Peyer's patch (tissue), 4 donors: ENCODE measurements at regions not wholly inside any gene's neighbourhood (a gene's known extent, or its start where the extent isn't known, plus 50 kb on each side); places are given as distances from the start of the nearest gene placed in this dataset.
"Not testable (repeated sequence)": the region's sequence is repeated elsewhere in the genome, so short reads cannot be mapped to it uniquely, and the experiment has no call there.

ENCODE experiments used
- DNase-seq, 3 donors: peaks; one replicate each; pipeline ENCODE4 v3.0.0-alpha.2; 2017 to 2019
- H3K27ac ChIP-seq, 4 donors: fragments of 200-600 bp; sonication (generic); one replicate each; pipeline ENCODE4 v1.5.1; 2016 to 2019
- H3K27me3 ChIP-seq, 2 donors: fragments of 200-600 bp; sonication (generic); one replicate each; pipeline ENCODE4 v1.5.1; 2019
- H3K36me3 ChIP-seq, 3 donors: fragments of 200-600 bp; sonication (generic); one replicate each; pipeline ENCODE4 v1.5.1; 2016 to 2019
- H3K4me1 ChIP-seq, 4 donors: fragments of 200-600 bp; sonication (generic); one replicate each; pipeline ENCODE4 v1.5.1; 2016 to 2019
- H3K4me3 ChIP-seq, 4 donors: fragments of 200-600 bp; sonication (generic); 1 replicate in 3 of 4; 2 replicates in 1 of 4; pipeline ENCODE4 v1.5.1; 2016 to 2019; ENCODE audit warnings: mild to moderate bottlenecking in 1 of 4
- H3K9me3 ChIP-seq, 4 donors: fragments of 200-600 bp; sonication (generic); one replicate each; pipeline ENCODE4 v1.5.1; 2016 to 2019; ENCODE audit warnings: mild to moderate bottlenecking in 1 of 4
- POLR2A ChIP-seq, 2 donors: fragments of 450-650 bp; IDR thresholded peaks; one replicate each; pipeline ENCODE4 v1.5.1; 2017; ENCODE audit warnings: antibody characterized with exemption in 2 of 2, mild to moderate bottlenecking in 2 of 2, moderate library complexity in 2 of 2
- TF ChIP-seq, protein P1 (sequence below), 6 experiments: fragments of 450-650 bp in 4 of 6; fragments of 200-600 bp in 2 of 6; sonication (generic) in 1 of 6; IDR thresholded peaks; one replicate each; pipeline ENCODE4 v1.5.1; 2017 to 2019; ENCODE audit warnings: antibody characterized with exemption in 6 of 6, mild to moderate bottlenecking in 3 of 6, moderate library complexity in 1 of 6

DNA sequence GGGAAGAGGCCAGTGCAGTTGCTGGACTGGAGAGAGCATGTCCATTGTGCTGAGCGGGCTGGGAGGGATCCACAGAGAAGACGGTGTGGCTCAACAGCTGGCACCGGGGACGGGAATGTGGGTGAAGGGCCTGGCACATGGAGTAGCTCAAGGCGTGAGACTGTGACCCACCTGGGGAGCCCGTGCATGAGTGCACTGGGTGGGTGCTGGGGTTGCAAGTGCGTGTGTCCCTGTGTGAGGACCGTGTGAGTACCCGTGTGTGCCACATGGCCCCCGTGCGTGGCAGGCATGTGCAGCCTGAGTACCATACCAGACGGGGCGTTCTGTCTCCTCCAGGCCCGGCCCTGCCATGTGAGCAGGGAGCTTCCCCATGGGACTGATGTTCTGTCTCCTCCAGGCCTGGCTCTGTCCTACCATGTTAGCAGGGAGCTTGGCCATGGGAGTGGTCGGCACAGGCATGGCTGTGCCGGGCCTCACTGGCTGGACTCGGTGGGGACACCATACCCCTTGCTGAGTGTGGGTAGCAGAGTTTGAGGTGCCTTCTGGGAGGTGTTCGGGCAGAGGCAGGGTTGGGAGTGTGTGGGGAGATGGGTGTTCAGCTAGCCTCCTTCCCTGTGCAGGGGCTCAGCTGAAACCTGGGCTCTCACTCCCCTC is 234.4 kb downstream of the TMEM121 start:
- H3K4me3 ChIP-seq, result no peak overlapping the region
- H3K27me3 ChIP-seq, result no peaks in the 10 kb centered on the region
- no peaks in the 10 kb centered on the region for H3K9me3 ChIP-seq
- H3K36me3 ChIP-seq, result no peaks in the 10 kb centered on the region
- no peaks in the 10 kb centered on the region for H3K4me1 ChIP-seq
- peak in 1 of 3 donors; percentile 46 for DNase-seq
- TF ChIP-seq POLR2A (IDR thresholded peaks at IDR 0.05), result no peak
- TF ChIP-seq, protein P1, sequence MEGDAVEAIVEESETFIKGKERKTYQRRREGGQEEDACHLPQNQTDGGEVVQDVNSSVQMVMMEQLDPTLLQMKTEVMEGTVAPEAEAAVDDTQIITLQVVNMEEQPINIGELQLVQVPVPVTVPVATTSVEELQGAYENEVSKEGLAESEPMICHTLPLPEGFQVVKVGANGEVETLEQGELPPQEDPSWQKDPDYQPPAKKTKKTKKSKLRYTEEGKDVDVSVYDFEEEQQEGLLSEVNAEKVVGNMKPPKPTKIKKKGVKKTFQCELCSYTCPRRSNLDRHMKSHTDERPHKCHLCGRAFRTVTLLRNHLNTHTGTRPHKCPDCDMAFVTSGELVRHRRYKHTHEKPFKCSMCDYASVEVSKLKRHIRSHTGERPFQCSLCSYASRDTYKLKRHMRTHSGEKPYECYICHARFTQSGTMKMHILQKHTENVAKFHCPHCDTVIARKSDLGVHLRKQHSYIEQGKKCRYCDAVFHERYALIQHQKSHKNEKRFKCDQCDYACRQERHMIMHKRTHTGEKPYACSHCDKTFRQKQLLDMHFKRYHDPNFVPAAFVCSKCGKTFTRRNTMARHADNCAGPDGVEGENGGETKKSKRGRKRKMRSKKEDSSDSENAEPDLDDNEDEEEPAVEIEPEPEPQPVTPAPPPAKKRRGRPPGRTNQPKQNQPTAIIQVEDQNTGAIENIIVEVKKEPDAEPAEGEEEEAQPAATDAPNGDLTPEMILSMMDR (IDR thresholded peaks at IDR 0.05), result no peak
- no peak overlapping the region for H3K27ac ChIP-seq

DNA sequence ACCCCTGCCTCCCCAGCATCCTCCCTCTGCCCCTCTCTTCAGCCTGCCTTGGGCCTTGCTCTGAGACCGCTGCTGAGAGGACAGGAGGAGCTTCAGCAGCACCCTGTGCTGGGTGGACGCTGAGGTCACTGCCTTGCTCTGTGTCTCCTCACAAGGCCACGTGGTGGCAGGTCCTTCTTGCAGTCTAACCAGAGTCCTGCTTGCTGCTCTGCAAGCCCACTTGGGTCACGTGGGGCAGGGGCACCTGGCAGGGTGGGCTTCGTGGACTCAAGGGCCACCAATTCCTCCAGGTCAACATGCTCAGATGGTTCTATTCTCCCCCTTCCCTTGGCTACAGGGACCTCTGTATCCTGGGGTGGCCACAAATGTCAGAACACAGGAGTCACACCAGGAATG is 235.0 kb downstream of the TMEM121 start:
- not testable (repeated sequence) for H3K27me3 ChIP-seq, H3K27ac ChIP-seq, H3K36me3 ChIP-seq, H3K9me3 ChIP-seq, H3K4me1 ChIP-seq, H3K4me3 ChIP-seq
- DNase-seq, result peak in 1 of 3 donors; percentile 35

DNA sequence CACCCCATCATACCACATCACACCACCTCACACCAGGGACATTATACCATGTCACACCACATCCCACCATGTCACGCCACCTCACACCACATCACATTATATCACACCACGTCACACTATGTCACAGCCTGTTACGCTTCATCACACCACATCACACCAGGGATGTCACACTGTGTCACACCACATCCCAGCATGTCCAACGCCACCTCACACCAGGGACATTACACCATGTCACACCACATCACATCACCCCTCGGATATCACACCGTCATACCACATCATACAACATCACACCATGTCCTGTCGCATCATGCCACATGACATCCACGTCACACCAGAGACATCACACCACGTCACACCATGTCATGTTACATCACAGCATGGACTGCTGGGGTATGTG is 235.5 kb downstream of the TMEM121 start:
- no peaks in the 10 kb centered on the region for H3K4me1 ChIP-seq
- H3K36me3 ChIP-seq, result no peaks in the 10 kb centered on the region
- no peaks in the 10 kb centered on the region for H3K9me3 ChIP-seq
- no peaks in the 10 kb centered on the region for H3K27me3 ChIP-seq
- no peak overlapping the region for H3K4me3 ChIP-seq
- no peak overlapping the region for H3K27ac ChIP-seq
- DNase-seq, result no peak
- TF ChIP-seq, protein P1 (IDR thresholded peaks at IDR 0.05), result no peak
- TF ChIP-seq POLR2A (IDR thresholded peaks at IDR 0.05), result no peak

DNA sequence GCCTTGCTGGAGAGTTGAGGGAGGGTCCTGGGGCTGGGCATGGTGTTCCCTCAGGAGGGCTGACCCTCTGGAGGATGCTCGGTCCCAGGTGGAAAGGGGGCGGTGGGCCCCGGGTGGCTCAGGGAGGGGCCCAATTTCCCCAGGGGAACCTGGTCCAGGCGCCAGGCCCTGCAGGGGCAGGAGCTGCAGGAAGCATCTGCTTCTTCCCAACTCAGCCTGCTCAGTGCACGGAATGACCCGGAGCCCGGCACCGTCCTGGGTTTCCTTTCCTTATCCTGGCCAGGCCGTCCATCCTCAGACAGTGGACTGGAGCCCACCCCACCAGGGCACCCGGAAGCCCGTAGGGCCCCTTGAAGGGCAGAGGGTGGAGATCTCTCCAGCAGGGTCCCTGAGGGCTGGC is 235.9 kb downstream of the TMEM121 start:
- not testable (repeated sequence) for DNase-seq, H3K36me3 ChIP-seq, H3K4me3 ChIP-seq, H3K9me3 ChIP-seq, H3K27me3 ChIP-seq, H3K4me1 ChIP-seq, H3K27ac ChIP-seq

DNA sequence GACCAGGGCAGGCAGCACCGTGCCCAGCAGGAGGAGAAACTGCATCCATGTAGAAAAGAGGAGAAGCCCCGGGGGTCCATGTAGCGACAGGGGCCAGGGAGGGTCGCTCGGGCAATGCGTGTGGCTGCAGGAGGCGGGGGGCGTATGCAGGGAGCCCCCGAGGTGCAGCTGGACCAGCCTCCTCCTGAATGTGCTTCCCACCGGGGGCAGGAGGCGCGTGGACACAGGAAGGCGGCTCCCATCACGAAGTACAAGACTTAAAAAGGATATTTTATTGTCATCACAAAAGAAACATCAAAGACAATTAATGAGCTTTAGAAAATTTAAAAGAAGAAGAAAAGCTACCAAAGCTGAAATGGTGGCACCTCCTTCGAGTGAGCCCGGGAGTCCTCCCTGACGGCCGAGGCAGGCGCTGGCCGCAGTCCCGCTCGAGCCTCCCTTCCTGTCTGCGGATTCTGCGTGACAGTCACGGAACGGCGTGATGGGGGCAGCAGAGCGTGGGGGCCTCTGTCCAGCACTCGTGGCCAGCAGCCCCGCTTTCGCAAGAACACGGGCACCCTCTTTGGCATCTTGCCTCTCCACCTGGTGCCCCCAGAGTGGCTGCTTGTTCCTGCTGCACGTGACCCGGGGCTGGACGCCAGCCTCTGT is 238.0 kb downstream of the TMEM121 start:
- DNase-seq, H3K27me3 ChIP-seq, H3K36me3 ChIP-seq, H3K27ac ChIP-seq, H3K4me1 ChIP-seq, H3K9me3 ChIP-seq, H3K4me3 ChIP-seq: not testable (repeated sequence)

DNA sequence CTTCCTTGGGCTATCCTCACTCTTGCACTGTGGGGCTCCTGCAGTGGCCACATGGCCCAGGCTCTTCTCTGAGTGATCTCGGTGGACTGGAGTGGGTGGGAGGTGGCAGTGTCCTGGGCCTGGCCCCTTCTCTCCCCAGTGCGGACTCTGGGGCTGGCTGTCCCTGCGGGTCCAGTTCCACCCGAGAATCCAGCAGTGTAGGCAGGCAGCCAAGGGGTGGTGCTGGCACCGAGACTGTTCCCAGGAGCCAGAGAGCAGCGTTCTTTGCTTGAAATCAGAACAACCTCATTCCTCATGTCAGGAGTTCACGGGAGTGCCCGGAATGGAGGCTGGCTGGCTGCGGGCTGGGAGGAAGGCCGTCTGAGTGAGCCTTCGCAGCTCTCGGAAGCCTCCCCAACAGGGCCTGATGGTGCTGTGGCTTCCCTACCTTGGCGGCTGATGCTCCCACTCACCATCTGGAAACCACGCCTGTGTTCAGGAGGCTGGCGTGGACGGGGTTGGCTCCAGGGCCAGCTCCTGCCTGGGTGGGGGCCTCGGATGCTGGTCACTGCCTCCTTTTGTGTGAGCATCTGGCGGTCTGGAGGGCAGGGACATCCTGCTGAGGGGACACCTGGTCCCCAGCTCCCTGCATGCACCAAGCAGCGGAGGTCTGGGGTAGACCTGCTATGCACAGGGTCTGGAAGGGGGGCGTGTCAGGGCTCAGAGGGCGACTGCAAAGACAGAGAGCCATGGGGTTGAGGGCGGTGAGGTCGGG is 238.9 kb downstream of the TMEM121 start:
- H3K36me3 ChIP-seq, H3K27me3 ChIP-seq, H3K9me3 ChIP-seq, H3K27ac ChIP-seq, H3K4me3 ChIP-seq, H3K4me1 ChIP-seq: not testable (repeated sequence)
- peak in 1 of 3 donors; percentile 39 for DNase-seq

DNA sequence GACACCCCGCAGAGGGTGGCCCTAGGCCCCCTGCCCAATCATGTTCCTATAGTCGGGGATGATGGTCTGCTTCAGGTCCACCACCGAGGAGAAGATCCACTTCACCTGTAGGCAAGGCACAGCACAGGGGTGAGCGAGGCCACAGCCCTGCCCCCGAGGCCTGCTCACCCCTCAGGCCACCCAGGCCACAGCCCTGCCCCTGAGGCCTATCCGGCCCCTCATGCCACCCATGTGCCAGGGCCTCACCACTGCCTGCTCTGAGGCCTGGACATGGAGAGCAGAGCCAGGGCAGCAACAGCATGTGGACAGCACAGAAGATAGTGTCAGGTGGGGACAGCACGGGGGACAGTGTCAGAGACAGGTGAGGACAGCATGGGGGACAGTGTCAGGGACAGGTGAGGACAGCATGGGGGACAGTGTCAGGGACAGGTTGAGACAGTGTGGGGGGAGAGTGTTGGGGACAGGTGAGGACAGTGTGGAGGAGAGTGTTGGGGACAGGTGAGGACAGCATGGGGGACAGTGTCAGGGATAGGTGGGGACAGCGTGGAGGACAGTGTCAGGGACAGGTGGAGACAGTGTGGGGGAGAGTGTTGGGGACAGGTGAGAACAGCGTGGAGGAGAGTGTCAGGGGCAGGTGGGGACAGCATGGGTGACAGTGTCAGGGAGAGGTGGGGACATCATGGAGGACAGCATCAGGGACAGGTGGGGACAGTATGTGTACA is 239.7 kb downstream of the TMEM121 start:
- no peaks in the 10 kb centered on the region for H3K27me3 ChIP-seq
- H3K27ac ChIP-seq, result no peak overlapping the region
- H3K4me1 ChIP-seq, result no peaks in the 10 kb centered on the region
- H3K9me3 ChIP-seq, result no peaks in the 10 kb centered on the region
- no peaks in the 10 kb centered on the region for H3K36me3 ChIP-seq
- no peak for TF ChIP-seq POLR2A (IDR thresholded peaks at IDR 0.05)
- TF ChIP-seq, protein P1 (IDR thresholded peaks at IDR 0.05), result no peak
- DNase-seq, result no peak
- H3K4me3 ChIP-seq, result no peak overlapping the region
